Activated CD8-positive, alpha-beta memory T cell treated with anti-CD3 and anti-CD28 coated beads for 4 hours (primary cell): ENCODE measurements at regions not wholly inside any gene's neighbourhood (a gene's known extent, or its start where the extent isn't known, plus 50 kb on each side); places are given as distances from the start of the nearest gene placed in this dataset.
"Not testable (repeated sequence)": the region's sequence is repeated elsewhere in the genome, so short reads cannot be mapped to it uniquely, and the experiment has no call there.

Experiments used
- DNase-seq, 2 donors: peaks; one replicate each; pipeline ENCODE4 v3.0.0-alpha.2; 2020; ENCODE audit warnings: low read depth in 2 of 2

DNA sequence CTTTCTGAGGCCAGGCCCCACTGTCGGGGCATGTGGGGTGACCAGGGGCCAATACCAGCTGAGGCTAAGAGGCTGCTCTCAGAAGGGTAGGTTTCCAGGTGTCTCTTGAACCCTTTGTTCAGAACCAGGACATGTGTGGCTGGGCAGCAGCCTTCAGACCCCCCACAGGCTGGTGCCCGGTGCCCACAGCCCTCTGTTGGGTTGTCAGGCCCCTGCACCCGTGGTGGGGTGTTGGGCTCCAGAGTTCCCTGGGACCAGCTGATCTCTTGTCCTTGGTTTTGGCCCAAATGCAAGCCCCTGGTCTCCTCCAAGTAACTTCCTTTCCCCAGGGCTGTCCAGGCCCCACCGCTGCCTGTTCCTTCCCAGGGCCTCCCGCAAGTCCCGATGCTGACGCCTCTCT lies 226.0 kb downstream of the TMEM121 start:
- DNase-seq = not testable (repeated sequence)

DNA sequence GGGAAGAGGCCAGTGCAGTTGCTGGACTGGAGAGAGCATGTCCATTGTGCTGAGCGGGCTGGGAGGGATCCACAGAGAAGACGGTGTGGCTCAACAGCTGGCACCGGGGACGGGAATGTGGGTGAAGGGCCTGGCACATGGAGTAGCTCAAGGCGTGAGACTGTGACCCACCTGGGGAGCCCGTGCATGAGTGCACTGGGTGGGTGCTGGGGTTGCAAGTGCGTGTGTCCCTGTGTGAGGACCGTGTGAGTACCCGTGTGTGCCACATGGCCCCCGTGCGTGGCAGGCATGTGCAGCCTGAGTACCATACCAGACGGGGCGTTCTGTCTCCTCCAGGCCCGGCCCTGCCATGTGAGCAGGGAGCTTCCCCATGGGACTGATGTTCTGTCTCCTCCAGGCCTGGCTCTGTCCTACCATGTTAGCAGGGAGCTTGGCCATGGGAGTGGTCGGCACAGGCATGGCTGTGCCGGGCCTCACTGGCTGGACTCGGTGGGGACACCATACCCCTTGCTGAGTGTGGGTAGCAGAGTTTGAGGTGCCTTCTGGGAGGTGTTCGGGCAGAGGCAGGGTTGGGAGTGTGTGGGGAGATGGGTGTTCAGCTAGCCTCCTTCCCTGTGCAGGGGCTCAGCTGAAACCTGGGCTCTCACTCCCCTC lies 234.4 kb downstream of the TMEM121 start:
- DNase-seq = no peak

DNA sequence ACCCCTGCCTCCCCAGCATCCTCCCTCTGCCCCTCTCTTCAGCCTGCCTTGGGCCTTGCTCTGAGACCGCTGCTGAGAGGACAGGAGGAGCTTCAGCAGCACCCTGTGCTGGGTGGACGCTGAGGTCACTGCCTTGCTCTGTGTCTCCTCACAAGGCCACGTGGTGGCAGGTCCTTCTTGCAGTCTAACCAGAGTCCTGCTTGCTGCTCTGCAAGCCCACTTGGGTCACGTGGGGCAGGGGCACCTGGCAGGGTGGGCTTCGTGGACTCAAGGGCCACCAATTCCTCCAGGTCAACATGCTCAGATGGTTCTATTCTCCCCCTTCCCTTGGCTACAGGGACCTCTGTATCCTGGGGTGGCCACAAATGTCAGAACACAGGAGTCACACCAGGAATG lies 235.0 kb downstream of the TMEM121 start:
- not testable (repeated sequence) for DNase-seq

DNA sequence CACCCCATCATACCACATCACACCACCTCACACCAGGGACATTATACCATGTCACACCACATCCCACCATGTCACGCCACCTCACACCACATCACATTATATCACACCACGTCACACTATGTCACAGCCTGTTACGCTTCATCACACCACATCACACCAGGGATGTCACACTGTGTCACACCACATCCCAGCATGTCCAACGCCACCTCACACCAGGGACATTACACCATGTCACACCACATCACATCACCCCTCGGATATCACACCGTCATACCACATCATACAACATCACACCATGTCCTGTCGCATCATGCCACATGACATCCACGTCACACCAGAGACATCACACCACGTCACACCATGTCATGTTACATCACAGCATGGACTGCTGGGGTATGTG lies 235.5 kb downstream of the TMEM121 start:
- DNase-seq = no peak

- not testable (repeated sequence) for DNase-seq
These were observed 235.9 kb downstream of the TMEM121 start for GRCh38 chr14:105762262-105762661.

DNA sequence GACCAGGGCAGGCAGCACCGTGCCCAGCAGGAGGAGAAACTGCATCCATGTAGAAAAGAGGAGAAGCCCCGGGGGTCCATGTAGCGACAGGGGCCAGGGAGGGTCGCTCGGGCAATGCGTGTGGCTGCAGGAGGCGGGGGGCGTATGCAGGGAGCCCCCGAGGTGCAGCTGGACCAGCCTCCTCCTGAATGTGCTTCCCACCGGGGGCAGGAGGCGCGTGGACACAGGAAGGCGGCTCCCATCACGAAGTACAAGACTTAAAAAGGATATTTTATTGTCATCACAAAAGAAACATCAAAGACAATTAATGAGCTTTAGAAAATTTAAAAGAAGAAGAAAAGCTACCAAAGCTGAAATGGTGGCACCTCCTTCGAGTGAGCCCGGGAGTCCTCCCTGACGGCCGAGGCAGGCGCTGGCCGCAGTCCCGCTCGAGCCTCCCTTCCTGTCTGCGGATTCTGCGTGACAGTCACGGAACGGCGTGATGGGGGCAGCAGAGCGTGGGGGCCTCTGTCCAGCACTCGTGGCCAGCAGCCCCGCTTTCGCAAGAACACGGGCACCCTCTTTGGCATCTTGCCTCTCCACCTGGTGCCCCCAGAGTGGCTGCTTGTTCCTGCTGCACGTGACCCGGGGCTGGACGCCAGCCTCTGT lies 238.0 kb downstream of the TMEM121 start:
- not testable (repeated sequence) for DNase-seq

GRCh38 chr14:105765072-105765825 lies 238.9 kb downstream of the TMEM121 start:
- not testable (repeated sequence) for DNase-seq

DNA sequence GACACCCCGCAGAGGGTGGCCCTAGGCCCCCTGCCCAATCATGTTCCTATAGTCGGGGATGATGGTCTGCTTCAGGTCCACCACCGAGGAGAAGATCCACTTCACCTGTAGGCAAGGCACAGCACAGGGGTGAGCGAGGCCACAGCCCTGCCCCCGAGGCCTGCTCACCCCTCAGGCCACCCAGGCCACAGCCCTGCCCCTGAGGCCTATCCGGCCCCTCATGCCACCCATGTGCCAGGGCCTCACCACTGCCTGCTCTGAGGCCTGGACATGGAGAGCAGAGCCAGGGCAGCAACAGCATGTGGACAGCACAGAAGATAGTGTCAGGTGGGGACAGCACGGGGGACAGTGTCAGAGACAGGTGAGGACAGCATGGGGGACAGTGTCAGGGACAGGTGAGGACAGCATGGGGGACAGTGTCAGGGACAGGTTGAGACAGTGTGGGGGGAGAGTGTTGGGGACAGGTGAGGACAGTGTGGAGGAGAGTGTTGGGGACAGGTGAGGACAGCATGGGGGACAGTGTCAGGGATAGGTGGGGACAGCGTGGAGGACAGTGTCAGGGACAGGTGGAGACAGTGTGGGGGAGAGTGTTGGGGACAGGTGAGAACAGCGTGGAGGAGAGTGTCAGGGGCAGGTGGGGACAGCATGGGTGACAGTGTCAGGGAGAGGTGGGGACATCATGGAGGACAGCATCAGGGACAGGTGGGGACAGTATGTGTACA lies 239.7 kb downstream of the TMEM121 start:
- no peak for DNase-seq

DNA sequence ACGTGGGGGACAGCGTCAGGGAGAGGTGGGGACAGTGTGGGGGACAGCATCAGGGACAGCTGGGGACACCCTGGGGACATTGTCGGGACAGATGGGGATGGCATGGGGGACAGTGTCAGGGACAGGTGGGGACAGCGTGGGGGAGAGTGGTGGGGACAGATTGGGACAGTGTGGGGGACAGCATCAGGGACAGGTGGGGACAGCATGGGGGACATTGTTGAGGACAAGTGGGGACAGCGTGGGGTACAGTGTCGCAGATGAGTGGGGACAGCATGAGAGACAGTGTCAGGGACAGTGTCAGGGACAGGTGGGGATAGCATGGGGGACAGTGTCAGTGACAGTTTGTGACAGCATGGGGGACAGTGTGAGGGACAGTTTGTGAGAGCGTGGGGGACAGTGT lies 240.9 kb downstream of the TMEM121 start:
- DNase-seq = no peak

DNA sequence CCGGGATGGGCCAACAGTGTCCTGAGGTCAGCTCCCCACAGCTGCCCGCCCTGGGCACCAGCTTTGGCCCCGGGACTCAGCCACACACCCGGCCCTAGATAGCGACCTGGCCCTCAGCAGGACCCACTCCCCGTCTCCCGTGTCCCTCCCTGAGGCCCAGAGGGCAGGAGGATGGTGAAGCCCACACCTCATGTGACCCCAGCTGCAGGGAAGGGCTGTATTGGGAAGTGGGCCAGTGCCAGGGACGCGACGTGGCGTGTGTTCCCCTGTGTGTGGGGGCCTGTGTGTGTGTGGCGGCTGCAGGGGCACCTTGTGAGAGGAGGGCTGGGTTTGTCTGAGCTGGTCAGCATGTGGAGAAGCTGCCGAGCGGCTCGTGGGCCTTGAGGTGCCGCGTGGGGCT lies 241.7 kb downstream of the TMEM121 start:
- not testable (repeated sequence) for DNase-seq

- not testable (repeated sequence) for DNase-seq
These were observed 242.8 kb downstream of the TMEM121 start for GRCh38 chr14:105769061-105769730.

GRCh38 chr14:105770619-105771216 lies 244.3 kb downstream of the TMEM121 start:
- DNase-seq = not testable (repeated sequence)

DNA sequence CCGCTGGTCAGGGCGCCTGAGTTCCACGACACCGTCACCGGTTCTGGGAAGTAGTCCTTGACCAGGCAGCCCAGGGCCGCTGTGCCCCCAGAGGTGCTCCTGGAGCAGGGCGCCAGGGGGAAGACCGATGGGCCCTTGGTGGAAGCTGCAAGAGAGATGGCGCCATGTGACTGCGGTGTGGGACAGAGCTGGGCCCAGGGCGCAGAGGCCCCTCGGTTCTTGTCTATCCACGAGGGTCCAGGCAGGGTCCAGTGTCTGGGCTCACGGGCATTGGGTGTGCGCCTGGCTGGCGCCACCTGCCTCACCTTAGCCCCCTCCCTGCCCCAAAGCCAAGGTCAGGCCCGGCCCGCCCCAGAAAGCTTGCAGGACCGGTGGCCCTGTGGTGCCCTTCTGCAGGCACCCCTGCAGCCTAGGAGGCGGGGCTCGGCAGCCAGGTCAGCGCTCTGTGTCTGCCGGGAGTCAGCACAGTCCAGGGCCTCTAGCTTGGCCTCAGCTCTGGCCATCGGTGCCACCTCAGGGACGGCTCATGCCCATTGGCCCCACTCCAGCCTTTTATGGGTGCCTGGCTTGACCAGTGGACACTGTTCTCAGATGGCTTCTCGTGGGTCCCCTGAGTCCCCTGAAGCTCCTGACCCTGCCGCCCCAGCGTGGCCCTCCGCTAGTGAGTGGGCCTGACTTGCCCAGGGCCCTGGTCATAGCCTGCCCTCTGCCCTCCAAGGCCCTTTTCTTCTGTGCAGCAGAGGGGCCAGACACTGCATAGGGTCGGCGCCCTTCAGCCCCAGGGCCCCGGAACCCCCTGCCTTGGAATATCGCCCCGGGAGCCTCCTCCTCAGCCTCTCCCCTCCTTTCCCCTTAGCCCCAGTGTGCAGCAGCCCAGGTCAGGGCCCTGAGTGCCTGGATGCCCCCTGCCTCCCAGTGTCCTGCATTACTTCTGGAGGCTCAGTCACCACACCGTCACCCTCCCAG lies 245.2 kb downstream of the TMEM121 start:
- not testable (repeated sequence) for DNase-seq

GRCh38 chr14:105772710-105773250 lies 246.4 kb downstream of the TMEM121 start:
- not testable (repeated sequence) for DNase-seq

- no peak for DNase-seq
These were observed 247.2 kb downstream of the TMEM121 start for GRCh38 chr14:105773584-105773983.

DNA sequence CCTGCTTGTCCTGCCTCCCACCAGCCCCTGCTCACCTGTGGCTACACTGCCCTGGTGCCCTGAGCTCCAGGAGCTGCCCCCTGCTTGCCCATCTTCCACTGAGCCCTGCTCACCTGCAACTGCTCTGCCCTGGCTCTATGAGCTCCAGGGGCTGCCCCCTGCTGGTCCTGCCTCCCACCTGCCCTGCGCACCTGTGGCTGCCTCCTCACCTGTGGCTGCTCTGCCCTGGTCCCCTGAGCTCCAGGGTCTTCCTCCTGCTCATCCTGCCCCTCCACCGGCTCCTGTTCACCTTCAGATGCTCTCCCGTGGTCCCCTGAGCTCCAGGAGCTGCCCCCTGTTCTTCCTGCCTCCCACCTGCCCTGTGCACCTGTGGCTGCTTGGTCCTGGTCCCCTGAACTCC lies 247.6 kb downstream of the TMEM121 start:
- no peak for DNase-seq

DNA sequence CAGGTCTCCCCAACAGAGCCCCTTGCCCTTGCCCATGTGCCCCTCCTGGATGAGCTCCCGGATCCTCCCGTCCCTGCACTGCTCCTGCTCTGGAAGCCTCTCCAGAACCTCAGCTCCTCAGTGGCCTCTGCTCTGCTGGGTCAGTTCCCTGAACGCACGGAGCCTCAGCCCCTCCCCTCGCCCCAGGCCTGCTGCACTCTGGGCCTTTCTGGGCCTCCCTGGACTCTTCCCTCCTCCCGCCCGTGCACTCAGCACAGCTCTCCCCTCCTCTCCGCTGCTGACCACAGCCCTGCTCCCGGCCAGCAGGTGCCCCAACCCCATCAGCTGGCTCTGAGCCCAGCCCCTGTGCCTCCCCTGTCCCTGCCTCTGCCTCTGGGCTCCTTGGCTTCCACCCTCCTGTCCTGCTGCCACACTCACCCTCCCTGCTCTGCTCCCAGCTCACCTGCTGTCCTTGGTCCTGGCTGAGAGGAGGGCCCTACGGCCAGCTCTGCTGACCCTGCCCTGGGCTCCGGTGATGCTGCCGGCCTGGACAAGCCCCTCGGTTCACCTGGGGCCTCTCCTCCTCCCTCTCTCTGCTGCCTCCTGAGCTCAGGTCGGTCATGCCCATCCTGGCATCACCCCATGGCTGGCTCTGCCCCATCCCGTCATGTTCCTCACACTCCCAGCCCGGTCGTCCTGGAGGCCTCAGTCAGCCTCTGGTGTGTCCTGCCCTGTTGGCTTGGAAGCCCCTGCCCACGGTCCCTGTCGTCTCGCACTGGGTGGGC lies 248.4 kb downstream of the TMEM121 start:
- not testable (repeated sequence) for DNase-seq

DNA sequence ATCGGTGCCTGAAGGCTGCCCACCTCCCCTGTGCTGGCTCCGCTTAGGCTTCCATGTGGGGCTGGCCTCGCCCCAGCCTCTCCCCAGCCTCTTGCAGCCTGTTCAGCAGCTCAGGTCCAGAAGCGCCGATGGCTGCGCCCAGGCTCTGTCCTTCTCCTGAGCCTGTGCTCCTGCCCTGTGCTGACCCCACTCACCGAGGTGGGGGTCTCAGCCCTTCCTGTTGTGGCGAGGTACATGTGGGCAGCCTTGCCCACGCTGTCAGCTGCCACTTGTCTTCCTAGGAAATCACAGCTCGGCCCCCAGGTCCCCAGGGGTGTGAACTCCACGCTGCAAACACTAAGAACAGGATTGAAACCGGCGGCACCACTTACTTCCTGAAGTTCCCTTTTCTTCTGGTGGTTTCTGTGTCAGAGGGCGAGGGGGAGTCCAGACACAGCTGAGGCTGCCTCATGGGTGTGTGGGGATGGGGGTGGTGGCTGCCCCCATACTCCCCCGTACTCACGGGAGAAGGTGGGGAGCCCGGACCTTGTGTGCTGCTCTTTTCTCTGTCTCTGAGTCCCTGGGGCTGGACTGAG lies 249.1 kb downstream of the TMEM121 start:
- not testable (repeated sequence) for DNase-seq
